GM23338 (cell line): ENCODE measurements at regions not wholly inside any gene's neighbourhood (a gene's known extent, or its start where the extent isn't known, plus 50 kb on each side); places are given as distances from the start of the nearest gene placed in this dataset.

ENCODE experiments used
- EZH2phosphoT487 ChIP-seq: fragments of 200-600 bp; sonication (generic); IDR thresholded peaks from one replicate; pipeline ENCODE4 v1.8.1; 2018; ENCODE audit warnings: antibody characterized with exemption; ENCODE audit not compliant: unreplicated experiment
- POLR2AphosphoS5 ChIP-seq: IDR thresholded peaks from 2 replicates; pipeline ENCODE4 v1.6.1; 2016; ENCODE audit warnings: antibody characterized with exemption, low read depth
- TF ChIP-seq, protein P1 (sequence below): IDR thresholded peaks from one replicate; pipeline ENCODE4 v1.6.1; 2018; ENCODE audit warnings: antibody characterized with exemption; ENCODE audit not compliant: unreplicated experiment
- TF ChIP-seq, protein P2 (sequence below), 2 experiments: fragments of 200-600 bp in 1 of 2; sonication (generic) in 1 of 2; conservative IDR thresholded peaks; 2 replicates each; pipeline versions ENCODE4 v1.5.1 to v1.6.1; 2016 to 2017; ENCODE audit warnings: antibody characterized with exemption in 2 of 2, low read depth in 2 of 2, mild to moderate bottlenecking in 2 of 2, moderate library complexity in 1 of 2

DNA sequence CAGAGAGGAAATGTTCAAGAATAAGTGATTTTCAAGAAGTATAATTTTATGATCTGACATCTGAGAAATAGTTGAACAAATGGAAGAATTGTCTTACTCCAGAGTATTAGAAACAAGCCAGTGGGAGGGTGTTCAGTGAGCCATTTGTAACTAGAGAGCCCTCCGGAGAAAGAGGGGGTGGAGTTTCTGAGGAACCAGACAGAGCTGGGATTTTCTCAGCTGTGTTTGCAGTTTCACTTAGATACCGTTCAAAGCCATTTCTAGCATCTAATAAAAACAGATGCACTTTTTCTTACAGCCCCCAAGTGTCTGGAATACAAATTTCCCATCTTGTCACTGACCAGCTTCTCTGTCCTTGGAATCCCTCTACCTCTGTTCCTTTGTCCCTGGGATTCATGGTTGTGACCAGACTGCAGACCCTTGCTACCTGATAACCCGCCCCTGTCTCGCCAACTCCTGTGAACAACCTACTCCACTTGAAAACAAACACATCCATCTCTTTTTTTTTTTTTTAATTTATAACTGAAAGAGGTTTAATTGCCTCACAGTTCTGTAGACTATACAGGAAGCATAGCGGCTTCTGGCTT lies 132.8 kb upstream of the KLF3 start:
- TF ChIP-seq, protein P1, sequence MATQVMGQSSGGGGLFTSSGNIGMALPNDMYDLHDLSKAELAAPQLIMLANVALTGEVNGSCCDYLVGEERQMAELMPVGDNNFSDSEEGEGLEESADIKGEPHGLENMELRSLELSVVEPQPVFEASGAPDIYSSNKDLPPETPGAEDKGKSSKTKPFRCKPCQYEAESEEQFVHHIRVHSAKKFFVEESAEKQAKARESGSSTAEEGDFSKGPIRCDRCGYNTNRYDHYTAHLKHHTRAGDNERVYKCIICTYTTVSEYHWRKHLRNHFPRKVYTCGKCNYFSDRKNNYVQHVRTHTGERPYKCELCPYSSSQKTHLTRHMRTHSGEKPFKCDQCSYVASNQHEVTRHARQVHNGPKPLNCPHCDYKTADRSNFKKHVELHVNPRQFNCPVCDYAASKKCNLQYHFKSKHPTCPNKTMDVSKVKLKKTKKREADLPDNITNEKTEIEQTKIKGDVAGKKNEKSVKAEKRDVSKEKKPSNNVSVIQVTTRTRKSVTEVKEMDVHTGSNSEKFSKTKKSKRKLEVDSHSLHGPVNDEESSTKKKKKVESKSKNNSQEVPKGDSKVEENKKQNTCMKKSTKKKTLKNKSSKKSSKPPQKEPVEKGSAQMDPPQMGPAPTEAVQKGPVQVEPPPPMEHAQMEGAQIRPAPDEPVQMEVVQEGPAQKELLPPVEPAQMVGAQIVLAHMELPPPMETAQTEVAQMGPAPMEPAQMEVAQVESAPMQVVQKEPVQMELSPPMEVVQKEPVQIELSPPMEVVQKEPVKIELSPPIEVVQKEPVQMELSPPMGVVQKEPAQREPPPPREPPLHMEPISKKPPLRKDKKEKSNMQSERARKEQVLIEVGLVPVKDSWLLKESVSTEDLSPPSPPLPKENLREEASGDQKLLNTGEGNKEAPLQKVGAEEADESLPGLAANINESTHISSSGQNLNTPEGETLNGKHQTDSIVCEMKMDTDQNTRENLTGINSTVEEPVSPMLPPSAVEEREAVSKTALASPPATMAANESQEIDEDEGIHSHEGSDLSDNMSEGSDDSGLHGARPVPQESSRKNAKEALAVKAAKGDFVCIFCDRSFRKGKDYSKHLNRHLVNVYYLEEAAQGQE, result no peak
- TF ChIP-seq, protein P2, sequence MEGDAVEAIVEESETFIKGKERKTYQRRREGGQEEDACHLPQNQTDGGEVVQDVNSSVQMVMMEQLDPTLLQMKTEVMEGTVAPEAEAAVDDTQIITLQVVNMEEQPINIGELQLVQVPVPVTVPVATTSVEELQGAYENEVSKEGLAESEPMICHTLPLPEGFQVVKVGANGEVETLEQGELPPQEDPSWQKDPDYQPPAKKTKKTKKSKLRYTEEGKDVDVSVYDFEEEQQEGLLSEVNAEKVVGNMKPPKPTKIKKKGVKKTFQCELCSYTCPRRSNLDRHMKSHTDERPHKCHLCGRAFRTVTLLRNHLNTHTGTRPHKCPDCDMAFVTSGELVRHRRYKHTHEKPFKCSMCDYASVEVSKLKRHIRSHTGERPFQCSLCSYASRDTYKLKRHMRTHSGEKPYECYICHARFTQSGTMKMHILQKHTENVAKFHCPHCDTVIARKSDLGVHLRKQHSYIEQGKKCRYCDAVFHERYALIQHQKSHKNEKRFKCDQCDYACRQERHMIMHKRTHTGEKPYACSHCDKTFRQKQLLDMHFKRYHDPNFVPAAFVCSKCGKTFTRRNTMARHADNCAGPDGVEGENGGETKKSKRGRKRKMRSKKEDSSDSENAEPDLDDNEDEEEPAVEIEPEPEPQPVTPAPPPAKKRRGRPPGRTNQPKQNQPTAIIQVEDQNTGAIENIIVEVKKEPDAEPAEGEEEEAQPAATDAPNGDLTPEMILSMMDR (conservative IDR thresholded peaks at IDR 0.05; ENCODE audit: low read depth in 2 of 2), result no peak
- TF ChIP-seq EZH2phosphoT487, result no peak
- no peak for TF ChIP-seq POLR2AphosphoS5
